ENCODE measurements at regions not wholly inside any gene's neighbourhood (a gene's known extent, or its start where the extent isn't known, plus 50 kb on each side); places are given as distances from the start of the nearest gene placed in this dataset.

- ChIA-PET CTCF (no interaction called here), POLR2A (no interaction called here)
- DNase-seq (ENCODE audit: low read depth, low spot score) (no peak), ATAC-seq (no peak)
- H3K4me3 ChIP-seq (ENCODE audit: low read depth in 2 of 2, low read length in 2 of 2), result no peak overlapping the region
- TF ChIP-seq POLR2AphosphoS5 (IDR thresholded peaks at IDR 0.05; ENCODE audit: low read depth, low read length) (no peak), CTCF (IDR thresholded peaks at IDR 0.05) (no peak), TCF7L2 (IDR thresholded peaks at IDR 0.05; ENCODE audit: low read depth, low read length) (no peak), SIN3A (IDR thresholded peaks at IDR 0.05; ENCODE audit: borderline replicate concordance, insufficient read depth, low read depth, low read length) (no peak)
- H3K27me3 ChIP-seq (ENCODE audit: control insufficient read depth, insufficient read depth, low read length), result no peaks in the 10 kb centered on the region; the same call in 1 of the 2 replicates
- intact Hi-C loops (cut with micrococcal nuclease; ENCODE audit: unreplicated experiment), result no loop called here
- H3K27ac ChIP-seq (ENCODE audit: low read length), result no peak overlapping the region
- BruUV-seq (replicated peaks), result no TSS peak
- in situ Hi-C loops (cut with HindIII; ENCODE audit: low pct_unique_long_range_greater_than_20kb, low sequenced_read_pairs), result no loop called here
- H3K9me3 ChIP-seq (ENCODE audit: control insufficient read depth, insufficient read depth, low read depth, low read length), result no peaks in the 10 kb centered on the region
- no peaks in the 10 kb centered on the region for H3K36me3 ChIP-seq (ENCODE audit: control insufficient read depth, insufficient read depth, low read length)
- no peaks in the 10 kb centered on the region for H3K4me1 ChIP-seq (ENCODE audit: control insufficient read depth, insufficient read depth, low read length)
Measured at GRCh38 chr4:146073517-146073916, 102.0 kb upstream of the LSM6 start.

DNA sequence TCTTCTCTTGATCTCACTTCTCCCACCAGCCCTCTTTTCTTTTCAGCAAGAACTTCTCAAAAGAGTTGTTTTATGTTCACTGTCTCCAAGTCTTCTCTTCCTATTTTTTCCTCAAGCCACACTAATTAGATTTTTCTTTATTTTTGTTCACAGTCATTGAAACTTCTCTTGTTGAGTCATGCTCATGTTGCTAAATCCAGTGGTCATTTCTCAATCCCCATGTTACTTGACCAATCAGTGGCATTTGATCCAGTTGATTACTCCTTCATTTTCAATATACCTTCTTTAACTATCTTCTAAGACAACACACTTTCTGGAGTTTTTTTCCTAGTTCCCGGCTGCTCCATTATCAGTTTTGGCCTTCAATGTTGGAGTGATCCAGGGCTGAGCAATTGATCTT lies 103.1 kb upstream of the LSM6 start:
- no peak overlapping the region for H3K4me3 ChIP-seq (ENCODE audit: low read depth in 2 of 2, low read length in 2 of 2)
- ATAC-seq (no peak), DNase-seq (ENCODE audit: low read depth, low spot score) (no peak)
- no peak for TF ChIP-seq CTCF (IDR thresholded peaks at IDR 0.05)
- TF ChIP-seq, protein P1, sequence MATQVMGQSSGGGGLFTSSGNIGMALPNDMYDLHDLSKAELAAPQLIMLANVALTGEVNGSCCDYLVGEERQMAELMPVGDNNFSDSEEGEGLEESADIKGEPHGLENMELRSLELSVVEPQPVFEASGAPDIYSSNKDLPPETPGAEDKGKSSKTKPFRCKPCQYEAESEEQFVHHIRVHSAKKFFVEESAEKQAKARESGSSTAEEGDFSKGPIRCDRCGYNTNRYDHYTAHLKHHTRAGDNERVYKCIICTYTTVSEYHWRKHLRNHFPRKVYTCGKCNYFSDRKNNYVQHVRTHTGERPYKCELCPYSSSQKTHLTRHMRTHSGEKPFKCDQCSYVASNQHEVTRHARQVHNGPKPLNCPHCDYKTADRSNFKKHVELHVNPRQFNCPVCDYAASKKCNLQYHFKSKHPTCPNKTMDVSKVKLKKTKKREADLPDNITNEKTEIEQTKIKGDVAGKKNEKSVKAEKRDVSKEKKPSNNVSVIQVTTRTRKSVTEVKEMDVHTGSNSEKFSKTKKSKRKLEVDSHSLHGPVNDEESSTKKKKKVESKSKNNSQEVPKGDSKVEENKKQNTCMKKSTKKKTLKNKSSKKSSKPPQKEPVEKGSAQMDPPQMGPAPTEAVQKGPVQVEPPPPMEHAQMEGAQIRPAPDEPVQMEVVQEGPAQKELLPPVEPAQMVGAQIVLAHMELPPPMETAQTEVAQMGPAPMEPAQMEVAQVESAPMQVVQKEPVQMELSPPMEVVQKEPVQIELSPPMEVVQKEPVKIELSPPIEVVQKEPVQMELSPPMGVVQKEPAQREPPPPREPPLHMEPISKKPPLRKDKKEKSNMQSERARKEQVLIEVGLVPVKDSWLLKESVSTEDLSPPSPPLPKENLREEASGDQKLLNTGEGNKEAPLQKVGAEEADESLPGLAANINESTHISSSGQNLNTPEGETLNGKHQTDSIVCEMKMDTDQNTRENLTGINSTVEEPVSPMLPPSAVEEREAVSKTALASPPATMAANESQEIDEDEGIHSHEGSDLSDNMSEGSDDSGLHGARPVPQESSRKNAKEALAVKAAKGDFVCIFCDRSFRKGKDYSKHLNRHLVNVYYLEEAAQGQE (IDR thresholded peaks at IDR 0.05; ENCODE audit: insufficient read depth in 1 of 2, low read depth in 2 of 2, low read length in 1 of 2), result no peak
- TF ChIP-seq SIN3A (IDR thresholded peaks at IDR 0.05; ENCODE audit: borderline replicate concordance, insufficient read depth, low read depth, low read length), result no peak
- no peak for TF ChIP-seq POLR2AphosphoS5 (IDR thresholded peaks at IDR 0.05; ENCODE audit: low read depth, low read length)
- no peak for TF ChIP-seq TCF7L2 (IDR thresholded peaks at IDR 0.05; ENCODE audit: low read depth, low read length)
- no peak overlapping the region for H3K27ac ChIP-seq (ENCODE audit: low read length)
- intact Hi-C loops (cut with micrococcal nuclease; ENCODE audit: unreplicated experiment) (no loop called here), in situ Hi-C loops (cut with HindIII; ENCODE audit: low pct_unique_long_range_greater_than_20kb, low sequenced_read_pairs) (no loop called here)
- no peaks in the 10 kb centered on the region for H3K36me3 ChIP-seq (ENCODE audit: control insufficient read depth, insufficient read depth, low read length)
- no peaks in the 10 kb centered on the region for H3K9me3 ChIP-seq (ENCODE audit: control insufficient read depth, insufficient read depth, low read depth, low read length)
- no peaks in the 10 kb centered on the region for H3K4me1 ChIP-seq (ENCODE audit: control insufficient read depth, insufficient read depth, low read length)
- POLR2A ChIA-PET, result no interaction called here
- no peaks in the 10 kb centered on the region; the same call in 1 of the 2 replicates for H3K27me3 ChIP-seq (ENCODE audit: control insufficient read depth, insufficient read depth, low read length)
- CTCF ChIA-PET, result no interaction called here
- BruUV-seq (replicated peaks), result no TSS peak
